H1 (cell line): ENCODE measurements at regions not wholly inside any gene's neighbourhood (a gene's known extent, or its start where the extent isn't known, plus 50 kb on each side); places are given as distances from the start of the nearest gene placed in this dataset.

Experiments
- CTCF ChIA-PET: fragments of 300-600 bp; sonication (Branson Sonifier 250); formaldehyde crosslinking; loops from one replicate; lab custom pipeline; 2021; ENCODE audit not compliant: partially characterized antibody; lab: Charles Lee
- POLR2A ChIA-PET: fragments of 300-600 bp; sonication (Branson Sonifier 250); formaldehyde crosslinking; loops from one replicate; lab custom pipeline; 2021; ENCODE audit warnings: inconsistent platforms; ENCODE audit not compliant: partially characterized antibody; lab: Charles Lee
- DNase-seq, 2 experiments: peaks; one replicate each; pipeline versions ENCODE4 v3.0.0 to v3.0.0-alpha.2; 2010 to 2022; ENCODE audit warnings: low spot score in 2 of 2, low read depth in 1 of 2, mixed read lengths in 1 of 2
- FAIRE-seq: peaks from 2 replicates; lab custom pipeline; 2011; peaks lifted over from hg19 to GRCh38; lab: Jason Lieb, UNC
- H2AFZ ChIP-seq: 2 replicates; pipeline ENCODE4 v1.8.1; 2012; ENCODE audit warnings: low read length, inconsistent platforms
- H2AK5ac ChIP-seq: 2 replicates; pipeline ENCODE4 v1.6.1; 2013; ENCODE audit warnings: low read depth, low read length
- H2BK120ac ChIP-seq: replicated peaks from 2 replicates; pipeline ENCODE3; 2013; ENCODE audit warnings: low read depth, low read length, inconsistent platforms
- H2BK12ac ChIP-seq: 2 replicates; pipeline ENCODE4 v1.6.1; 2013; ENCODE audit warnings: low read depth, low read length
- H2BK15ac ChIP-seq: 2 replicates; pipeline ENCODE4 v1.6.1; 2013; ENCODE audit warnings: low read length
- H2BK20ac ChIP-seq: 2 replicates; pipeline ENCODE4 v1.6.1; 2013; ENCODE audit warnings: low read length
- H2BK5ac ChIP-seq: 2 replicates; pipeline ENCODE4 v1.6.1; 2013; ENCODE audit warnings: low read depth, low read length
- H3K14ac ChIP-seq: 2 replicates; pipeline ENCODE4 v1.6.1; 2013; ENCODE audit warnings: inconsistent platforms; ENCODE audit not compliant: insufficient read length
- H3K18ac ChIP-seq: 2 replicates; pipeline ENCODE4 v1.6.1; 2013; ENCODE audit warnings: low read length; ENCODE audit errors: extremely low read depth
- H3K23ac ChIP-seq: 2 replicates; pipeline ENCODE4 v1.6.1; 2013; ENCODE audit warnings: inconsistent platforms; ENCODE audit not compliant: insufficient read length
- H3K23me2 ChIP-seq: 2 replicates; pipeline ENCODE4 v1.6.1; 2013; ENCODE audit warnings: low read depth, low read length
- H3K27ac ChIP-seq: 2 replicates; pipeline ENCODE4 v1.6.1; 2011; ENCODE audit warnings: low read depth, low read length, inconsistent platforms
- H3K27me3 ChIP-seq, 4 experiments: replicated peaks in 1 of 4; 1 replicate in 1 of 4; 2 replicates in 3 of 4; pipeline versions ENCODE4 v1.6.1 to v1.8.1; 2011 to 2013; ENCODE audit warnings: low read length in 3 of 4, mild to moderate bottlenecking in 3 of 4, inconsistent platforms in 2 of 4, mixed read lengths in 2 of 4, moderate library complexity in 1 of 4; ENCODE audit not compliant: control insufficient read depth in 3 of 4, insufficient read depth in 3 of 4; ENCODE audit errors: extremely low read depth in 1 of 4
- H3K36me3 ChIP-seq, 4 experiments: 2 replicates each; pipeline versions ENCODE4 v1.6.1 to v1.8.1; 2011 to 2013; ENCODE audit warnings: mild to moderate bottlenecking in 4 of 4, low read length in 3 of 4, moderate library complexity in 2 of 4, control low read depth in 1 of 4, inconsistent platforms in 1 of 4; ENCODE audit not compliant: insufficient read depth in 4 of 4, control insufficient read depth in 2 of 4
- H3K4ac ChIP-seq: replicated peaks from 2 replicates; pipeline ENCODE3; 2013; ENCODE audit warnings: low read length, low read depth, mixed read lengths, inconsistent platforms; ENCODE audit not compliant: insufficient read length
- H3K4me1 ChIP-seq, 4 experiments: replicated peaks in 1 of 4; 1 replicate in 1 of 4; 2 replicates in 3 of 4; pipeline versions ENCODE4 v1.6.1 to v1.8.1; 2011 to 2013; ENCODE audit warnings: low read length in 3 of 4, inconsistent platforms in 2 of 4, mixed read lengths in 1 of 4; ENCODE audit not compliant: insufficient read depth in 4 of 4, control insufficient read depth in 3 of 4
- H3K4me2 ChIP-seq, 2 experiments: 2 replicates each; pipeline versions ENCODE4 v1.6.1 to v1.8.1; 2011 to 2013; ENCODE audit warnings: low read depth in 2 of 2, low read length in 2 of 2, control low read depth in 1 of 2, inconsistent platforms in 1 of 2, mild to moderate bottlenecking in 1 of 2; ENCODE audit not compliant: insufficient read depth in 1 of 2
- H3K4me3 ChIP-seq, 4 experiments: fragments of 200-600, 300-600 bp in 1 of 4; sonication (generic), shearing (Covaris generic), sonication (Bioruptor Twin) in 1 of 4; 2 replicates each; pipeline versions ENCODE4 v1.5.1 to v1.8.1; 2011 to 2016; ENCODE audit warnings: low read length in 4 of 4, low read depth in 3 of 4, control low read depth in 2 of 4, inconsistent platforms in 2 of 4, mild to moderate bottlenecking in 2 of 4, mixed read lengths in 1 of 4, moderate library complexity in 1 of 4; ENCODE audit not compliant: insufficient read depth in 2 of 4; ENCODE audit errors: extremely low read depth in 1 of 4
- H3K56ac ChIP-seq: replicated peaks from 2 replicates; pipeline ENCODE3; 2013; ENCODE audit warnings: low read depth, mild to moderate bottlenecking, mixed read lengths, low read length, inconsistent platforms; ENCODE audit not compliant: insufficient read length
- H3K79me1 ChIP-seq: 2 replicates; pipeline ENCODE4 v1.6.1; 2013; ENCODE audit warnings: low read depth, low read length, control low read depth
- H3K79me2 ChIP-seq, 2 experiments: 2 replicates each; pipeline versions ENCODE4 v1.6.1 to v1.8.1; 2012 to 2013; ENCODE audit warnings: low read length in 2 of 2, mild to moderate bottlenecking in 2 of 2, inconsistent platforms in 1 of 2; ENCODE audit not compliant: insufficient read depth in 2 of 2, control insufficient read depth in 1 of 2
- H3K9ac ChIP-seq, 4 experiments: replicated peaks in 1 of 4; 1 replicate in 1 of 4; 2 replicates in 3 of 4; pipeline versions ENCODE4 v1.6.1 to v1.8.1; 2011 to 2013; ENCODE audit warnings: low read depth in 3 of 4, low read length in 3 of 4, control low read depth in 2 of 4, mild to moderate bottlenecking in 2 of 4, moderate library complexity in 2 of 4, inconsistent platforms in 1 of 4; ENCODE audit errors: extremely low read depth in 1 of 4
- H3K9me3 ChIP-seq, 2 experiments: 2 replicates each; pipeline versions ENCODE4 v1.6.1 to v1.8.1; 2012 to 2013; ENCODE audit warnings: mild to moderate bottlenecking in 2 of 2, moderate library complexity in 2 of 2, control low read depth in 1 of 2, inconsistent platforms in 1 of 2, low read depth in 1 of 2, low read length in 1 of 2, mixed read lengths in 1 of 2; ENCODE audit not compliant: insufficient read depth in 2 of 2
- H4K20me1 ChIP-seq, 2 experiments: replicated peaks in 1 of 2; 2 replicates each; pipeline versions ENCODE3 to v1.8.1; 2011 to 2013; ENCODE audit warnings: inconsistent platforms in 2 of 2, low read length in 2 of 2, mild to moderate bottlenecking in 1 of 2; ENCODE audit not compliant: insufficient read depth in 2 of 2, control insufficient read depth in 1 of 2
- H4K5ac ChIP-seq: 2 replicates; pipeline ENCODE4 v1.6.1; 2013; ENCODE audit warnings: low read length, low read depth, mixed read lengths, inconsistent platforms; ENCODE audit not compliant: insufficient read length
- H4K8ac ChIP-seq: 2 replicates; pipeline ENCODE4 v1.8.0; 2013; ENCODE audit warnings: mild to moderate bottlenecking, moderate library complexity, low read length, inconsistent platforms; ENCODE audit not compliant: insufficient read depth; ENCODE audit errors: extremely low read depth
- H4K91ac ChIP-seq: replicated peaks from 2 replicates; pipeline ENCODE3; 2013; ENCODE audit warnings: low read length, mixed read lengths, inconsistent platforms; ENCODE audit not compliant: insufficient read length
- CTCF ChIP-seq, 3 experiments: IDR thresholded peaks; 1 replicate in 2 of 3; 2 replicates in 1 of 3; pipeline versions ENCODE4 v1.5.1 to v1.6.1; 2011; ENCODE audit warnings: low read length in 3 of 3, mild to moderate bottlenecking in 3 of 3, inconsistent platforms in 2 of 3, low read depth in 1 of 3, moderate library complexity in 1 of 3; ENCODE audit not compliant: insufficient read depth in 1 of 3; ENCODE audit errors: control extremely low read depth in 1 of 3
- GABPA ChIP-seq: IDR thresholded peaks from 2 replicates; pipeline ENCODE4 v1.6.1; 2011; ENCODE audit warnings: mild to moderate bottlenecking, low read length, moderate library complexity, borderline replicate concordance; ENCODE audit not compliant: insufficient read depth
- MAX ChIP-seq: IDR thresholded peaks from 2 replicates; pipeline ENCODE4 v1.6.1; 2012; ENCODE audit warnings: inconsistent platforms
- TEAD4 ChIP-seq: IDR thresholded peaks from 2 replicates; pipeline ENCODE4 v1.6.1; 2012; ENCODE audit warnings: low read depth, low read length, inconsistent platforms, mixed read lengths
- WGBS, 2 experiments: shearing (Covaris generic) in 1 of 2; methylation state at CpG; one replicate each; pipeline versions ENCODE4 v1.1.6 to v1.1.7; 2013 to 2015; ENCODE audit warnings: low lambda C conversion rate in 2 of 2, mixed read lengths in 2 of 2, inconsistent platforms in 1 of 2, low coverage in 1 of 2, missing lambda C conversion rate in 1 of 2; ENCODE audit not compliant: insufficient replicate concordance in 2 of 2, insufficient coverage in 1 of 2, insufficient read length in 1 of 2; ENCODE audit errors: extremely low coverage in 1 of 2, missing lambda C conversion rate in 1 of 2; 5-methylcytosine and 5-hydroxymethylcytosine counted together

- Histone ChIP-seq H3K14ac (no peak overlapping the region), H3K79me2 (no peaks in the 10 kb centered on the region), H3K18ac (no peak overlapping the region), H3K9ac (no peak overlapping the region), H3K4me3 (no peak overlapping the region), H3K36me3 (no peaks in the 10 kb centered on the region), H3K27ac (no peak overlapping the region), H4K5ac (no peak overlapping the region), H3K23ac (no peak overlapping the region), H3K79me1 (no peaks in the 10 kb centered on the region), H4K8ac (no peak overlapping the region), H2BK15ac (no peak overlapping the region), H3K4ac (no peak overlapping the region), H2BK12ac (no peak overlapping the region), H3K4me2 (no peak overlapping the region), H3K4me1 (no peaks in the 10 kb centered on the region), H2BK120ac (no peak overlapping the region), H4K20me1 (no peaks in the 10 kb centered on the region), H3K27me3 (no peaks in the 10 kb centered on the region), H4K91ac (no peak overlapping the region), H2BK5ac (no peak overlapping the region), H3K23me2 (no peaks in the 10 kb centered on the region), H2AFZ (peak overlapping the region; percentile 27), H2BK20ac (no peak overlapping the region), H2AK5ac (no peak overlapping the region), H3K9me3 (no peaks in the 10 kb centered on the region; a peak in 1 of 4 replicates), H3K56ac (no peak overlapping the region)
- FAIRE-seq (no peak), DNase-seq (no peak)
- WGBS, 2 experiments = 85% methylated on average over 5 of the region's 5 CpGs; no CpG with 5 or more reads in 1 of the 2 experiments
- POLR2A ChIA-PET = no interaction called here
- CTCF ChIA-PET = interaction anchor here (1.2 to 1.4 kb wide), 3 partner anchors 106 to 179 kb away, joined by 3 read pairs; no protein-coding TSS in a partner anchor
- TF ChIP-seq GABPA (no peak), CTCF (IDR thresholded peaks at IDR 0.05; ENCODE audit: control extremely low read depth in 1 of 3, insufficient read depth in 1 of 3, low read depth in 1 of 3, low read length in 3 of 3) (no peak), MAX (no peak), TEAD4 (no peak)
Measured at GRCh38 chr6:105675715-105676397, 273.0 kb upstream of the PREP start.
